ENCODE measurements at regions not wholly inside any gene's neighbourhood (a gene's known extent, or its start where the extent isn't known, plus 50 kb on each side); places are given as distances from the start of the nearest gene placed in this dataset.

- TF ChIP-seq CTCF (IDR thresholded peaks at IDR 0.05) (no peak), POLR2A (IDR thresholded peaks at IDR 0.05) (no peak)
Observed at GRCh38 chr4:141870152-141870551, 233.8 kb downstream of the IL15 start.
